ENCODE measurements at regions not wholly inside any gene's neighbourhood (a gene's known extent, or its start where the extent isn't known, plus 50 kb on each side); places are given as distances from the start of the nearest gene placed in this dataset.

GRCh38 chr13:86554066-86554465 is 754.8 kb upstream of the SLITRK6 start:
- TF ChIP-seq CTCF (conservative IDR thresholded peaks at IDR 0.05) = no peak
- no peak for TF ChIP-seq ZFX (IDR thresholded peaks at IDR 0.05)
